ENCODE measurements at regions not wholly inside any gene's neighbourhood (a gene's known extent, or its start where the extent isn't known, plus 50 kb on each side); places are given as distances from the start of the nearest gene placed in this dataset.

GRCh38 chr3:165895919-165896318 is 58.7 kb upstream of the BCHE start:
- ChIA-PET CTCF (no interaction called here), POLR2A (no interaction called here)
- DNase-seq, result peak; percentile 10

GRCh38 chr3:165892565-165892964 is 55.3 kb upstream of the BCHE start:
- POLR2A ChIA-PET, result no interaction called here
- 3% methylated on average over 4 of the region's 4 CpGs for WGBS (ENCODE audit: low lambda C conversion rate)
- DNase-seq, result no peak

More at GRCh38 chr3:165895919-165896318, 58.7 kb upstream of the BCHE start:
- Histone ChIP-seq H3K27me3 (ENCODE audit: insufficient read depth) (no peaks in the 10 kb centered on the region), H3K9ac (no peak overlapping the region), H2AFZ (ENCODE audit: low read depth) (no peak overlapping the region), H3K4me3 (ENCODE audit: low read depth in 2 of 2, low read length in 1 of 2) (peak overlapping the region in 1 of 2 experiments; percentile 32; a peak in 1 of 4 replicates), H4K20me1 (ENCODE audit: insufficient read depth) (no peaks in the 10 kb centered on the region), H3K9me3 (no peaks in the 10 kb centered on the region), H3F3A (replicated peaks; ENCODE audit: insufficient read depth) (no peaks in the 10 kb centered on the region), H3K9me2 (no peaks in the 10 kb centered on the region), H3K79me2 (ENCODE audit: insufficient read depth) (no peaks in the 10 kb centered on the region), H3K4me2 (no peak overlapping the region), H3K36me3 (replicated peaks in 1 of 2; ENCODE audit: control insufficient read depth in 1 of 2, insufficient read depth in 2 of 2, low read length in 1 of 2) (no peaks in the 10 kb centered on the region), H3K27ac (ENCODE audit: low read depth in 2 of 2, low read length in 1 of 2) (no peak overlapping the region), H3K4me1 (ENCODE audit: control insufficient read depth in 1 of 2, insufficient read depth in 2 of 2, low read depth in 1 of 2, low read length in 1 of 2) (no peaks in the 10 kb centered on the region; a peak in 1 of 4 replicates)
- TF ChIP-seq CHD2 (IDR thresholded peaks at IDR 0.05; ENCODE audit: low read length, partially characterized antibody), result no peak
- 0 out of 2 replicates have a peak, but pooled peaks have one; percentile 20 for TF ChIP-seq SMC3 (IDR thresholded peaks at IDR 0.05; ENCODE audit: low read depth, low read length)
- TF ChIP-seq CTCF (IDR thresholded peaks at IDR 0.05), result peak; percentile 56
- TF ChIP-seq RAD21 (IDR thresholded peaks at IDR 0.05; ENCODE audit: low read length), result peak; percentile 23; the same call in 1 of the 2 replicates
- TF ChIP-seq TEAD4 (IDR thresholded peaks at IDR 0.05; ENCODE audit: borderline replicate concordance, insufficient read depth), result no peak
- 12% methylated on average over 5 of the region's 5 CpGs for WGBS (ENCODE audit: low lambda C conversion rate)

More at GRCh38 chr3:165892565-165892964, 55.3 kb upstream of the BCHE start:
- TF ChIP-seq MEF2A (IDR thresholded peaks at IDR 0.05; ENCODE audit: borderline replicate concordance, low read depth) (no peak), FOXM1 (IDR thresholded peaks at IDR 0.05; ENCODE audit: low read depth) (no peak), GABPA (IDR thresholded peaks at IDR 0.05; ENCODE audit: low read depth) (no peak), POLR2AphosphoS5 (IDR thresholded peaks at IDR 0.05; ENCODE audit: low read depth, low read length) (no peak), TEAD4 (IDR thresholded peaks at IDR 0.05; ENCODE audit: borderline replicate concordance, insufficient read depth) (no peak)
- no peaks in the 10 kb centered on the region for H3K79me2 ChIP-seq (ENCODE audit: insufficient read depth)
- no peaks in the 10 kb centered on the region for H3F3A ChIP-seq (replicated peaks; ENCODE audit: insufficient read depth)
- no peaks in the 10 kb centered on the region for H3K27me3 ChIP-seq (ENCODE audit: insufficient read depth)
- H3K9me2 ChIP-seq, result no peaks in the 10 kb centered on the region
- no peak overlapping the region for H2AFZ ChIP-seq (ENCODE audit: low read depth)
- no peaks in the 10 kb centered on the region; a peak in 1 of 4 replicates for H3K4me1 ChIP-seq (ENCODE audit: control insufficient read depth in 1 of 2, insufficient read depth in 2 of 2, low read depth in 1 of 2, low read length in 1 of 2)
- H4K20me1 ChIP-seq (ENCODE audit: insufficient read depth), result no peaks in the 10 kb centered on the region
- H3K27ac ChIP-seq (ENCODE audit: low read depth in 2 of 2, low read length in 1 of 2), result no peak overlapping the region
- H3K9me3 ChIP-seq, result no peaks in the 10 kb centered on the region
- H3K4me3 ChIP-seq (ENCODE audit: low read depth in 2 of 2, low read length in 1 of 2), result no peak overlapping the region
- no peaks in the 10 kb centered on the region for H3K36me3 ChIP-seq (replicated peaks in 1 of 2; ENCODE audit: control insufficient read depth in 1 of 2, insufficient read depth in 2 of 2, low read length in 1 of 2)
- no peak overlapping the region for H3K9ac ChIP-seq
- H3K4me2 ChIP-seq, result no peak overlapping the region
- CTCF ChIA-PET, result no interaction called here

Small RNA genes lying in the stretch of these regions (small RNA-seq; reads per million reads assigned to genes)
- gene AC069439.1 (0 reads per million in 7 experiments), gene AC072046.1 (0 reads per million in 7 experiments), gene AC072046.2 (0 reads per million in 7 experiments), gene MTND4LP10 (0 reads per million in 7 experiments), gene RN7SKP298 (0 reads per million in 7 experiments)
